HL-60 (cell line): ENCODE measurements at regions not wholly inside any gene's neighbourhood (a gene's known extent, or its start where the extent isn't known, plus 50 kb on each side); places are given as distances from the start of the nearest gene placed in this dataset.

ENCODE experiments used
- DNase-seq, 2 experiments: peaks; one replicate each; pipeline ENCODE4 v3.0.0-alpha.2; 2010 to 2020; ENCODE audit warnings: low read depth in 1 of 2, low spot score in 1 of 2
- H3K27ac ChIP-seq: fragments of 250-450 bp; sonication (Bioruptor Pico); replicated peaks from 2 replicates; pipeline ENCODE4 v1.5.1; 2020; ENCODE audit warnings: mild to moderate bottlenecking, moderate library complexity
- H3K27me3 ChIP-seq: fragments of 250-450 bp; sonication (Bioruptor Pico); 2 replicates; pipeline ENCODE4 v1.5.1; 2021; ENCODE audit warnings: mild to moderate bottlenecking, moderate library complexity; ENCODE audit not compliant: insufficient read depth, poor library complexity, severe bottlenecking
- H3K4me3 ChIP-seq: replicated peaks from 2 replicates; pipeline ENCODE4 v1.5.1; 2011; ENCODE audit warnings: mild to moderate bottlenecking, control low read depth, low read length; ENCODE audit not compliant: insufficient read depth
- GABPA ChIP-seq: IDR thresholded peaks from 2 replicates; pipeline ENCODE4 v1.6.1; 2012; ENCODE audit warnings: low read depth
- POLR2AphosphoS5 ChIP-seq: IDR thresholded peaks from 2 replicates; pipeline ENCODE4 v1.6.1; 2012; ENCODE audit warnings: low read depth
- SPI1 ChIP-seq: IDR thresholded peaks from 2 replicates; pipeline ENCODE4 v1.6.1; 2012; ENCODE audit warnings: low read depth, mild to moderate bottlenecking, borderline replicate concordance
- TF ChIP-seq, protein P1 (sequence below): IDR thresholded peaks from one replicate; pipeline ENCODE4 v1.5.1; 2011; ENCODE audit warnings: low read length, control low read depth, inconsistent platforms; ENCODE audit not compliant: insufficient read depth
- TF ChIP-seq, protein P2 (sequence below): IDR thresholded peaks from 2 replicates; pipeline ENCODE4 v1.6.1; 2012; ENCODE audit warnings: low read depth; ENCODE audit not compliant: insufficient replicate concordance

DNA sequence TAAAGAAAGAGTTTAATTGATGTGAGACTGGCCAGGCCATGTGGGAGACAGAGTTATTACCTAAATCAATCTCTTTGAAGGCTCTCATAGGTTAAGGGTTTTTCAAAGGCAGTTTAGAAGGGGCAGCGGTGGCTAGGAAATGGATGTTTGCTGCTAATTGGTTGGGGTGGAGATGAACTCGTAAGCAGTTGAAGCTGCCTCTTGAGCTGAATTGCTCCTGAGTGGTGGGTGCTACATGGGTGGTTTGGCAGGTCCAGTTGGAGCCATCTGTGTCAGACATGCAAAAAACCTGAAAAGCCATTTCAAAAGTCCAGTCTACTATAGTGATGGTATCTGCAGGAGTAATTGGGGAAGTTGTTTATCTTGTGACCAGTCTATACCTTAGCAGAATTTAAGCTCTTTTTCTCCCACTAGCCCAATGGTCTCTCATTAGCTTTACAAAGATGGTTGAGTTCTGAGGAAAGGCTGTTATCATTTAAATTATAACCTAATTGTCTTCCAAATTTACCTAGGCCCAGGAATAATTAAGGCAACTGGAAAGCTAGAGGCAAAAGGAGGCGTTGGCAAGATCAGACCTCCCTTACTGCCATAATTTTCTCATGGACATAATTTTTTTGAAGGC lies 762.4 kb upstream of the FRG1 start:
- H3K27ac ChIP-seq, result no peak overlapping the region
- H3K4me3 ChIP-seq, result no peak overlapping the region
- TF ChIP-seq, protein P1, sequence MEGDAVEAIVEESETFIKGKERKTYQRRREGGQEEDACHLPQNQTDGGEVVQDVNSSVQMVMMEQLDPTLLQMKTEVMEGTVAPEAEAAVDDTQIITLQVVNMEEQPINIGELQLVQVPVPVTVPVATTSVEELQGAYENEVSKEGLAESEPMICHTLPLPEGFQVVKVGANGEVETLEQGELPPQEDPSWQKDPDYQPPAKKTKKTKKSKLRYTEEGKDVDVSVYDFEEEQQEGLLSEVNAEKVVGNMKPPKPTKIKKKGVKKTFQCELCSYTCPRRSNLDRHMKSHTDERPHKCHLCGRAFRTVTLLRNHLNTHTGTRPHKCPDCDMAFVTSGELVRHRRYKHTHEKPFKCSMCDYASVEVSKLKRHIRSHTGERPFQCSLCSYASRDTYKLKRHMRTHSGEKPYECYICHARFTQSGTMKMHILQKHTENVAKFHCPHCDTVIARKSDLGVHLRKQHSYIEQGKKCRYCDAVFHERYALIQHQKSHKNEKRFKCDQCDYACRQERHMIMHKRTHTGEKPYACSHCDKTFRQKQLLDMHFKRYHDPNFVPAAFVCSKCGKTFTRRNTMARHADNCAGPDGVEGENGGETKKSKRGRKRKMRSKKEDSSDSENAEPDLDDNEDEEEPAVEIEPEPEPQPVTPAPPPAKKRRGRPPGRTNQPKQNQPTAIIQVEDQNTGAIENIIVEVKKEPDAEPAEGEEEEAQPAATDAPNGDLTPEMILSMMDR, result no peak
- TF ChIP-seq POLR2AphosphoS5 (no peak), GABPA (no peak), SPI1 (no peak)
- TF ChIP-seq, protein P2, sequence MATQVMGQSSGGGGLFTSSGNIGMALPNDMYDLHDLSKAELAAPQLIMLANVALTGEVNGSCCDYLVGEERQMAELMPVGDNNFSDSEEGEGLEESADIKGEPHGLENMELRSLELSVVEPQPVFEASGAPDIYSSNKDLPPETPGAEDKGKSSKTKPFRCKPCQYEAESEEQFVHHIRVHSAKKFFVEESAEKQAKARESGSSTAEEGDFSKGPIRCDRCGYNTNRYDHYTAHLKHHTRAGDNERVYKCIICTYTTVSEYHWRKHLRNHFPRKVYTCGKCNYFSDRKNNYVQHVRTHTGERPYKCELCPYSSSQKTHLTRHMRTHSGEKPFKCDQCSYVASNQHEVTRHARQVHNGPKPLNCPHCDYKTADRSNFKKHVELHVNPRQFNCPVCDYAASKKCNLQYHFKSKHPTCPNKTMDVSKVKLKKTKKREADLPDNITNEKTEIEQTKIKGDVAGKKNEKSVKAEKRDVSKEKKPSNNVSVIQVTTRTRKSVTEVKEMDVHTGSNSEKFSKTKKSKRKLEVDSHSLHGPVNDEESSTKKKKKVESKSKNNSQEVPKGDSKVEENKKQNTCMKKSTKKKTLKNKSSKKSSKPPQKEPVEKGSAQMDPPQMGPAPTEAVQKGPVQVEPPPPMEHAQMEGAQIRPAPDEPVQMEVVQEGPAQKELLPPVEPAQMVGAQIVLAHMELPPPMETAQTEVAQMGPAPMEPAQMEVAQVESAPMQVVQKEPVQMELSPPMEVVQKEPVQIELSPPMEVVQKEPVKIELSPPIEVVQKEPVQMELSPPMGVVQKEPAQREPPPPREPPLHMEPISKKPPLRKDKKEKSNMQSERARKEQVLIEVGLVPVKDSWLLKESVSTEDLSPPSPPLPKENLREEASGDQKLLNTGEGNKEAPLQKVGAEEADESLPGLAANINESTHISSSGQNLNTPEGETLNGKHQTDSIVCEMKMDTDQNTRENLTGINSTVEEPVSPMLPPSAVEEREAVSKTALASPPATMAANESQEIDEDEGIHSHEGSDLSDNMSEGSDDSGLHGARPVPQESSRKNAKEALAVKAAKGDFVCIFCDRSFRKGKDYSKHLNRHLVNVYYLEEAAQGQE, result no peak

DNA sequence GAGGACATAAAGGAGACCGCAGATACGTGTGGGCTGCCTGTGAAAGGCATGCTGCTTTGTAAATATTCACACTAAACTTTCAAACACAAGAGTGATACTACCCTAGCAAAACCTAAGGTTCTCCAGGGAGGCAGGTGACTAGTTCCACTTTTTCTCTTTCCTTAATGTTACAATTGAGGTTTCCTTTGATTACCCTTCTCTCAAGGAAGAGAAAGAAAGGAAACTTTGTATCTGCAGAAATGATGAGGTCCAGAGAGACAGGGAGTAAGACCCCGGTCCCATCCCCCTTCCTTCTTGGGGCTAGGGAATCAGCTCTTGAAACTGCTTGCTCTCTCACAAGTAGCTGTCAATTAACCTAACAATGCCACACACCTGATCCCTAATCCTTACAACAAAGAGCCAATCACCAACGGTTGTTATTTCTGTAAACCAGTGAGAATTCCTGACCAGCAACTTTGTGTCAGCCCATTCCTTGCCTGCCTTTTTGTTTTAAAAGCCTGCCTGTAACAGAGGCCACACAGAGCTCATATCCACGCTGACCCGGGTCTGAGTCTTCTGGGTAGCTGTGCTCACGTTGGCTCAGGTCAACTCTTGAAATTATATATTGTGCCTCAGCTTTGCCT lies 754.8 kb upstream of the FRG1 start:
- no peak overlapping the region for H3K27ac ChIP-seq

More for the DNA sequence above, 762.4 kb upstream of the FRG1 start:
- DNase-seq, result no peak
- no peaks in the 10 kb centered on the region for H3K27me3 ChIP-seq

DNA sequence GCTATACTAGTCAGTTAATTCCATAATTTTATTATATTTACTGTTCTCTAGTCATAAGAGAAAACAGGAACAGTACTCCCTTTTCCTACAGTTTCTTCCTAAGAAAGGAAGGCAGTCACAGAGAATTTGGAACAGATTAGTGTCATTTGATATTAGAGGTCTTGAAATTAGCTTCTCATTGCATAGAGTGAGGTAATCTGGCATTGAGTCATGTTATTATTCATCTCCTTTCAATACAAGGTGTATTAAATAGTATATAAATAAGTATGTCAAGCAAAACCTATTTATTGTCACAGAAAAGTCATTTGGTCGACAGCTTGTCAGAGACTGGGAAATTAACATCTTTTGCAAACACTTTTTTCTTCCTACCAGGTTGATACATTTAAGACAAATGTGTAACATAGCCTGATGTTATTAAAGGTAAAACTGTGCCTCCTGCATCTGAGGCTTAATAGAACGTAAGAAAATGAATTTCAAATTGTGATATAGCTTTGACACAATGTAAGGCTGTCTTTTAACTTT lies 753.1 kb upstream of the FRG1 start:
- Histone ChIP-seq H3K27ac (no peak overlapping the region), H3K27me3 (no peaks in the 10 kb centered on the region), H3K4me3 (no peak overlapping the region)
- no peak for DNase-seq
- TF ChIP-seq, protein P2, result no peak
- TF ChIP-seq GABPA (no peak), SPI1 (no peak), POLR2AphosphoS5 (no peak)
- TF ChIP-seq, protein P1, result no peak

More for the DNA sequence above, 754.8 kb upstream of the FRG1 start:
- TF ChIP-seq, protein P1, result no peak
- TF ChIP-seq SPI1, result no peak
- TF ChIP-seq, protein P2, result no peak
- no peak for TF ChIP-seq POLR2AphosphoS5
- TF ChIP-seq GABPA, result no peak
- no peaks in the 10 kb centered on the region for H3K27me3 ChIP-seq
- DNase-seq, result no peak
- no peak overlapping the region for H3K4me3 ChIP-seq
